ENCODE measurements at regions not wholly inside any gene's neighbourhood (a gene's known extent, or its start where the extent isn't known, plus 50 kb on each side); places are given as distances from the start of the nearest gene placed in this dataset.

DNA sequence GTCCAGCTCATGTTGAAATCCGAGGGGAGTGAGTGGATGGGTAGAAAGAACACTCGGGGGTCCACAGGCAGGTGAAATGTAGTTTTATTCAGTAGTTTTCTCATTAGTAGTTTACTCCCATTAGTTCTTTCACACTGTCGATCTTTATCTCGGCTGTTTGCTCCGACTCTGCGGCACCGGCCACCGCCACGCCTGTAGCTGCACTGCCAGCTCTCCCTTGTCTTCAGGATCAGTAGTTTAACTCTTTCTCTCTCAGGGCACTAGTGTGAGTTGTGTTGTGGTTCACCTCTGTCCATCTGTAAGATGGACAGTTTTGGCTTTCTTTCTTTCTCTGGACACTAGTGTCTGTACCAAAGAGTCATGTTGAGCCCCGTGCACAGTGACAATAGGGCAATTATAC is 195.7 kb downstream of the LMBRD1 start:
- TF ChIP-seq, protein P1, sequence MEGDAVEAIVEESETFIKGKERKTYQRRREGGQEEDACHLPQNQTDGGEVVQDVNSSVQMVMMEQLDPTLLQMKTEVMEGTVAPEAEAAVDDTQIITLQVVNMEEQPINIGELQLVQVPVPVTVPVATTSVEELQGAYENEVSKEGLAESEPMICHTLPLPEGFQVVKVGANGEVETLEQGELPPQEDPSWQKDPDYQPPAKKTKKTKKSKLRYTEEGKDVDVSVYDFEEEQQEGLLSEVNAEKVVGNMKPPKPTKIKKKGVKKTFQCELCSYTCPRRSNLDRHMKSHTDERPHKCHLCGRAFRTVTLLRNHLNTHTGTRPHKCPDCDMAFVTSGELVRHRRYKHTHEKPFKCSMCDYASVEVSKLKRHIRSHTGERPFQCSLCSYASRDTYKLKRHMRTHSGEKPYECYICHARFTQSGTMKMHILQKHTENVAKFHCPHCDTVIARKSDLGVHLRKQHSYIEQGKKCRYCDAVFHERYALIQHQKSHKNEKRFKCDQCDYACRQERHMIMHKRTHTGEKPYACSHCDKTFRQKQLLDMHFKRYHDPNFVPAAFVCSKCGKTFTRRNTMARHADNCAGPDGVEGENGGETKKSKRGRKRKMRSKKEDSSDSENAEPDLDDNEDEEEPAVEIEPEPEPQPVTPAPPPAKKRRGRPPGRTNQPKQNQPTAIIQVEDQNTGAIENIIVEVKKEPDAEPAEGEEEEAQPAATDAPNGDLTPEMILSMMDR (IDR thresholded peaks at IDR 0.05; ENCODE audit: low read depth, low read length, poor library complexity, severe bottlenecking), result no peak
- TF ChIP-seq EZH2phosphoT487 (IDR thresholded peaks at IDR 0.05; ENCODE audit: borderline replicate concordance, low read length), result no peak
